DMS153 treated with DMSO at 0.1 percent for 48 hours (cell line): ENCODE measurements at regions not wholly inside any gene's neighbourhood (a gene's known extent, or its start where the extent isn't known, plus 50 kb on each side); places are given as distances from the start of the nearest gene placed in this dataset.
"Not testable (repeated sequence)": the region's sequence is repeated elsewhere in the genome, so short reads cannot be mapped to it uniquely, and the experiment has no call there.

ENCODE experiments used
- DNase-seq: peaks from one replicate; lab custom pipeline; 2025; ENCODE audit not compliant: unreplicated experiment; lab: John Stamatoyannopoulos, UW

- no peak for DNase-seq
Measured at GRCh38 chr3:30511524-30512251, 94.7 kb upstream of the TGFBR2 start.

DNA sequence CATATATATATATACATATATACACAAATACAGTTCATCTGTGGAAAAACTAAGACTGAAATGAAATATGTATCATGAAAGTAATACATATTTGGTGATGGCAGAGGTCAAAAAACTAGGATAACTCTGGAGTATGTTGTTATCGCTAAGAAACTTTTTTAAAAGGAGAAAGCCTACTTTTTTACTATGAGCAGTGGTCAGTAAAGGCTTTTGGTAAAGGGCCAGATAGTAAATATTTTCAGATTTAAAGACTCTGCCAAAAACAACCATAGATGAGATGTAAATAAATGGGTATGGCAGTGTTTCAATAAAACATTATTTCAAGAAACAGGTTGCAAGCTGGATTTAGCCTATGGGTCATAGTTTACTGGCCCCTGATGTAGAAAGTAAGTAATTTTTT lies 93.8 kb upstream of the TGFBR2 start:
- DNase-seq, result no peak

GRCh38 chr3:30513374-30514152 lies 92.8 kb upstream of the TGFBR2 start:
- no peak for DNase-seq

DNA sequence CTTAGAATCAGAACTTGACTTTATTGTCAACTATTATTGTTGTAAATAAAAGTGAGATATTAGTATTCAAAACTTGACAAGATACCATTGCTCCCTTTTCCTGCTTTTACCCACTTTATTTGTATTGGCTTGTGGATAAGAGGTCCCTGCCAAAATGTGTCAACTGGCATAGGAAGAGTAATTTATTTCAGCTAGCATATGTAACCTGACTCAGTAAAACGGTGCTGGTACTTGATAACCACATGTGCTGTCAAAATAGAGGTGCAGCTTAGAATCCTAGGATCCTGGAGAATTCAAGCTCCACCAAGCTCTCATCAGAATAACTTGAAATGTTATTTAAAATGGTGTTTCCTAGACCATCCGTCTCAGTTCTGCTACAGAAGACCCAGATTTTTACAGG lies 90.2 kb upstream of the TGFBR2 start:
- DNase-seq, result no peak

DNA sequence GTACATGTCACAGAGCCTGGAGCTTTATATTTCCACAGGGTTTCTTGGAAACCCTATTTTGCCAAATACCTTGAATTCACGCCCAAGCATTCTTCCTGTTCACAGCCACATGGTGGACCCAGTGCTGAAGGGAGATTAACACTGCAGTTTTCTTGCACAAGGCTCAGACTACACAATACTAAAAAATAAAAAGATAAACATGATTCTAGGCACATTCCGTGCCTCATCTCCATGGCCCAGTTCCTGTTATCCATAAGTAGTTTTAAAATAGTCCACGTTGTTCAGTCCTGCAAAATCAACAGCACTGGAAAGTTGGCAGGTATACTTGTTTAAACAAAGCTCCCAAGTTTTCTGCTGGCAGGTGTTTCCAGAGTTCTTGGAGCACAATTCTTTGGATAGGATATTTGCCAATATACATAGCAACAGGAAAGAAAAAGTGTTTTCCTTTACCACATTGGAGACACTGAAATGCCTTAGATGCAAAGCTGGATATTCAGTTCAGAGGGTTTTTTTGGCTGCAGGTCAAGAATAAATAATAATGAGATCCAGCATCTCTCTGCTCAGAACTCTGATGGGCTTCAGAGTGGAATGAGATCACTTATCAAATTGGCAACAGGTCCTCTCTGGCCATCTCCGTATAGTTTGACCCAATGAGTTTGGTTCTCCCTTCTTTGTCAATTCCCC lies 88.1 kb upstream of the TGFBR2 start:
- DNase-seq, result no peak

GRCh38 chr3:30518872-30519271 lies 87.5 kb upstream of the TGFBR2 start:
- no peak for DNase-seq

GRCh38 chr3:30520699-30521098 lies 85.7 kb upstream of the TGFBR2 start:
- no peak for DNase-seq

DNA sequence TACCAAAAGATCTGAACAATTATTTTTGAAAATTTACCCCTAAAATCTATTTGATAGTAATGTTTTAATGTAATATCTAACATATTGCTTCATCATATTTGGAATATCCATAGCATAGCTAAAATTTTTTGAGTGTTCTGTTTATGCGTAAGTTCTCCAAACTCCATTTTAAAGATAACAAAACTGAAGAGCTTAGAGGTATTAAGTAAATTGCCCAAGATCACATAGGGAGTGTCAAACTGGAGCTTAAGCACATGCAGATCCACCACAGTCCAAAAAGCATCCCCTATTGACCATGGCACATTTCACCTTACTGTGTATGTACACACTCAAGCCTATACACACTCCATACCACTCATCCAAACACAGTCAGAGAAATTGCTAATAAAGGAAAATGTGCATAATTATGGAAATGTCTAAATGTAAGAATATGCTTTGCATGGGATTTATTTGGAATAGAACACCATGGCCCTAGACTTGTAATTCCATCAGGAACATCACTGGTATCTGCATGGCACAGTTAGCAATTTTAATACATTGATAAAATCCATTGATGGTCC lies 85.2 kb upstream of the TGFBR2 start:
- DNase-seq, result no peak

- no peak for DNase-seq
Measured at GRCh38 chr3:30522476-30522875, 83.9 kb upstream of the TGFBR2 start.

DNA sequence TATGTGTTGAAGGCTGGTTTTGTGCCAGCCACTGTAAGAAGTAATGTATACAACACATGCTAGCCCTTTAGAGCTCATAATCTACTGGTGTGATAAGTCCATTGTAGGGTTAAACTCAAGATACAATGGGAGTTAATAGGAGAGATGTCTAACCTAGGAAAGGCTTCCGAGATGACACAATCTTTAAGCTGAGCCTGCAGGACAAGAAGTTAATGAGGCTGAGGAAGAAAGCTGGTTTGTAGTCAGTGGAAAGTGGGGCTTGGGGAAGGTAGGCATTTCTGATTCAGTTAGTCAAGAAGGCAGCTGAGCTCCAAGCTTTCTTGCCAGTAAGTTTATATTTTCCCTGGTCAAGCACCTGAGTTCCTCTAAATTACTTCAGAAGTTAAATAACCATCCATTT lies 83.0 kb upstream of the TGFBR2 start:
- DNase-seq, result no peak

GRCh38 chr3:30524357-30525040 lies 81.9 kb upstream of the TGFBR2 start:
- DNase-seq, result no peak

DNA sequence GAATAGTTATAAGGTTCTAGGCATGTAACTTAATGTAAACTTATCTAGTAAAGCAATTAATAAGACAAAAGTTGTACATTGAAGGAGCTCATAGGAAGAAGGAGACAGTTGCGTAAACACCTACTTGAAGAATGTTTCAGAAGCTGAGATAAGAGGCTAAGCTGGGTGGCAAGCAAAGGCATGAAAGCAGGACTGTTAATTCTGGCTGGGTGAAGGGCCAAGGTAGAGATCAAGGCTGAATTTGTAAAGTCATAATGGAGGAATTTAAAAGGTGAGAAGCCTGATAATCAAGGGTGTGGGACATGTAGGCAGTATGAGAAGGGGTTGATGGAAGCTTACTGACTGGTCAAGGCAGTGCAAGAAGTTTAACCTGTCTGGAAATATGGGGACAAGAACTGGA lies 80.4 kb upstream of the TGFBR2 start:
- DNase-seq, result no peak

DNA sequence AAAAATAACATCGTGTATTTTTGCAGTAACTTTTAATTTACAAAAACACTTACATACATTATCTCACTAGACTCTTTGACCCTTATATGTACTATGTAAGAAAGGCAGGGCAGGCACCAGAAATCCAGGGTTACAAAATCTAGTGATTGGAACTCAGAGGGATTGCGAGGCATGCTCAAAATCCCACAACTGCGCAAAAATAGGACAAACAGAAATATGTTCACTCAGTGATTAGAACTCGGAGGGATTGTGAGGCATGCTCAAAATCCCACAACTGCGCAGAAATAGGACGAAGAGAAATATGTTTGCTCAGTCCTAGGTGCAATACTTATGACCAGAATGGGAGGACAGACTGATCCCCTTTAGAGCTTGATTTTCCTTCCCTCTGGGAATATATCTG lies 79.2 kb upstream of the TGFBR2 start:
- DNase-seq, result no peak

GRCh38 chr3:30527720-30528119 lies 78.7 kb upstream of the TGFBR2 start:
- DNase-seq, result no peak

- no peak for DNase-seq
Measured at GRCh38 chr3:30530084-30530483, 76.3 kb upstream of the TGFBR2 start.

- no peak for DNase-seq
Measured at GRCh38 chr3:30531017-30531570, 75.3 kb upstream of the TGFBR2 start.

- DNase-seq, result no peak
Measured at GRCh38 chr3:30535525-30535924, 70.9 kb upstream of the TGFBR2 start.

GRCh38 chr3:30538791-30539190 lies 67.6 kb upstream of the TGFBR2 start:
- DNase-seq, result no peak

- no peak for DNase-seq
Measured at GRCh38 chr3:30539206-30539605, 67.2 kb upstream of the TGFBR2 start.

- no peak for DNase-seq
Measured at GRCh38 chr3:30539772-30540171, 66.6 kb upstream of the TGFBR2 start.

- DNase-seq, result not testable (repeated sequence)
Measured at GRCh38 chr3:30541156-30541555, 65.2 kb upstream of the TGFBR2 start.
